GM12891 (cell line): ENCODE measurements at regions not wholly inside any gene's neighbourhood (a gene's known extent, or its start where the extent isn't known, plus 50 kb on each side); places are given as distances from the start of the nearest gene placed in this dataset.

Source experiments
- POLR2A ChIP-seq: IDR thresholded peaks from 2 replicates; pipeline ENCODE4 v1.6.1; 2011; ENCODE audit warnings: low read depth, low read length, control low read depth
- POLR2AphosphoS5 ChIP-seq: IDR thresholded peaks from 2 replicates; pipeline ENCODE4 v1.6.1; 2011; ENCODE audit warnings: low read depth, low read length, control low read depth

DNA sequence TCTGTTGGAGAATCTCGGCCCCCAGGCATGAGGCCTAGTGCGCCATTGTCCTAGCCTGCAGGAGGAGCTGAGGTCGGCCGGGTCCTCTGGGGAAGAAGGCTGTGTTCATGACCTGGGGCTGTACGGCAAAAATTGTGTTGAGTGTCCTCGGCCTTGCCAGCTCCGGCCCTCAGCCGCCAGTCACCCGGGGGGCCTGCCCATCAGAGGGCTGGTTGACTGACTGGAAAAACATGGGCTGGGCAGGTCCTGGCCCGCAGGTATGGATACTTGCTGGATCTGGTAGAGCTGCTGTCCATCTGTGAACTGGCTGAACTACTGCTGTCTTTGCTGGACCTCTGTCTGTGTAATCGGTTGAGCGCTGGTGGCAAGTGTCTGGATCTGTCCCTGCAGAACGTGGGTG is 136.7 kb upstream of the GAS1 start:
- TF ChIP-seq POLR2AphosphoS5 = no peak
- no peak for TF ChIP-seq POLR2A
